Thyroid gland (tissue), 4 donors: ENCODE measurements at regions not wholly inside any gene's neighbourhood (a gene's known extent, or its start where the extent isn't known, plus 50 kb on each side); places are given as distances from the start of the nearest gene placed in this dataset.
"Not testable (repeated sequence)": the region's sequence is repeated elsewhere in the genome, so short reads cannot be mapped to it uniquely, and the experiment has no call there.

Experiments used
- DNase-seq, 2 donors: peaks; one replicate each; pipeline ENCODE4 v3.0.0-alpha.2; 2019
- H3K27ac ChIP-seq, 3 donors: fragments of 200-600 bp; sonication (generic); 1 replicate in 2 of 3; 2 replicates in 1 of 3; pipeline ENCODE4 v1.5.1; 2016 to 2019; ENCODE audit warnings: mild to moderate bottlenecking in 1 of 3, moderate library complexity in 1 of 3
- H3K27me3 ChIP-seq: fragments of 200-600 bp; sonication (generic); one replicate; pipeline ENCODE4 v1.5.1; 2019
- H3K36me3 ChIP-seq, 2 donors: fragments of 200-600 bp; sonication (generic); one replicate each; pipeline ENCODE4 v1.5.1; 2016 to 2019
- H3K4me1 ChIP-seq, 2 donors: fragments of 200-600 bp; sonication (generic); one replicate each; pipeline ENCODE4 v1.5.1; 2017 to 2019
- H3K4me3 ChIP-seq, 3 donors: fragments of 200-600 bp; sonication (generic); replicated peaks in 1 of 3; 1 replicate in 2 of 3; 2 replicates in 1 of 3; pipeline ENCODE4 v1.5.1; 2016; ENCODE audit warnings: mild to moderate bottlenecking in 1 of 3
- H3K9me3 ChIP-seq: fragments of 200-600 bp; sonication (generic); one replicate; pipeline ENCODE4 v1.5.1; 2017
- CTCF ChIP-seq, 6 experiments: fragments of 200-600 bp in 3 of 6; fragments of 450-650 bp in 3 of 6; sonication (generic) in 3 of 6; IDR thresholded peaks; one replicate each; pipeline ENCODE4 v1.5.1; 2016 to 2019; ENCODE audit warnings: antibody characterized with exemption in 6 of 6, mild to moderate bottlenecking in 2 of 6, inconsistent platforms in 1 of 6, moderate library complexity in 1 of 6
- POLR2A ChIP-seq, 2 donors: fragments of 450-650 bp; IDR thresholded peaks; one replicate each; pipeline ENCODE4 v1.6.1; 2017; ENCODE audit warnings: antibody characterized with exemption in 2 of 2, mild to moderate bottlenecking in 2 of 2, moderate library complexity in 1 of 2
- WGBS, 2 donors: methylation state at CpG; one replicate each; pipeline ENCODE4 v1.1.5; 2017; 5-methylcytosine and 5-hydroxymethylcytosine counted together
- intact Hi-C: fragments of 100-400 bp; cut with DNase I; formaldehyde crosslinking; loops from one replicate; pipeline ENCODE4 v1.15.1; 2023

DNA sequence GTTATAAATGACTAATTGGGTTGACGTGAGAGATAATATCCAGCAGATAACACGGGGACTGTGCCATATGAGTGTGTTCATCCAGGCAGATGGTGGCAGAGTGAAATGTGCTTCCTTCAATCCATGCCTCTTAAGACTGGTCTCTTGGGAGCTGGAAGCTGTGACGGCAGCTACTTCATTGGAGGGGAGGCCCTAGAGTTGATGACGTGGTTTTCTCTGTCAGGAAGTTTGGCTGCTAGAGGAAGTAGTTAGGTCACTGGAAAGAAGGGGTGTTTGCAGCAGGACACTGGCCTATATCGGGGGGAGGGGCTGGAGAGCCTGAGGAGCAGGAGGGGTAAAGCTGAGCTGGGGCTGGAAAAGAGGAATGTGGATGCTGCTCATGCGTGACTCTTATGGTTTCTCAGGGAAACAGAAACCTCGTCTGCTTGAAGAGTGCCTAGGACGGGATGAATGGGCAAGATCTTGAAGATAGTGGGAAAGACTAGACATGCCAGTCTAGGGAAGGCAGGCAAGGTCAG, 3051.6 kb downstream of the RPIA start:
- H3K4me3 ChIP-seq, H3K36me3 ChIP-seq, H3K9me3 ChIP-seq, H3K27me3 ChIP-seq, H3K4me1 ChIP-seq, intact Hi-C loops, H3K27ac ChIP-seq: not testable (repeated sequence)
- WGBS, 2 donors = 39% methylated on average over 8 of the region's 8 CpGs
- DNase-seq = peak; percentile 4 to 8

- intact Hi-C loops, H3K9me3 ChIP-seq: not testable (repeated sequence)
Measured at GRCh38 chr2:91743910-91744309, 3052.4 kb downstream of the RPIA start.

DNA sequence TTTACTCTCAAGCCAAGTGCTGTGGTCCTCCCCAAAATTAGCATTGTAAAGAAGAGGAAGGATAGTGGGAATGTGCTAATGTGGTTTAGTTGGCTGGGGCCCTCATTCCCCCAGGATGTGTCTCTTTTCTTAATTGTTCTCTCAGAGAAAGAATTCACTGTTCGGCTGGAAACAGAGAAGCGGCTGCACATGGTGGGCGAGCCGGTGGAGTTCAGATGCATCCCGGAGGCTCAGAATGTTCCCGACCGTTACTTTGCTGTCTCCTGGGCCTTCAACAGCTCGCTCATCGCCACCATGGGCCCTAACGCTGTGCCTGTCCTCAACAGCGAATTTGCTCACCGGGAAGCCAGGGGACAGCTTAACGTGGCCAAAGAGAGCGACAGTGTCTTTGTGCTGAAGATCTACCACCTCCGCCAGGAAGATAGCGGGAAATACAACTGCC, 3053.2 kb downstream of the RPIA start:
- H3K27ac ChIP-seq, H3K9me3 ChIP-seq, H3K27me3 ChIP-seq, H3K36me3 ChIP-seq, H3K4me3 ChIP-seq, DNase-seq, H3K4me1 ChIP-seq, intact Hi-C loops: not testable (repeated sequence)
- 78 to 100% methylated on average over 1 to 11 of the region's 16 CpGs for WGBS, 2 donors

More at GRCh38 chr2:91743910-91744309, 3052.4 kb downstream of the RPIA start:
- not testable (repeated sequence) for H3K4me3 ChIP-seq, H3K27me3 ChIP-seq, H3K27ac ChIP-seq, H3K36me3 ChIP-seq, DNase-seq, H3K4me1 ChIP-seq
- WGBS, 2 donors = 63% methylated on average over 1 of the region's 1 CpG

DNA sequence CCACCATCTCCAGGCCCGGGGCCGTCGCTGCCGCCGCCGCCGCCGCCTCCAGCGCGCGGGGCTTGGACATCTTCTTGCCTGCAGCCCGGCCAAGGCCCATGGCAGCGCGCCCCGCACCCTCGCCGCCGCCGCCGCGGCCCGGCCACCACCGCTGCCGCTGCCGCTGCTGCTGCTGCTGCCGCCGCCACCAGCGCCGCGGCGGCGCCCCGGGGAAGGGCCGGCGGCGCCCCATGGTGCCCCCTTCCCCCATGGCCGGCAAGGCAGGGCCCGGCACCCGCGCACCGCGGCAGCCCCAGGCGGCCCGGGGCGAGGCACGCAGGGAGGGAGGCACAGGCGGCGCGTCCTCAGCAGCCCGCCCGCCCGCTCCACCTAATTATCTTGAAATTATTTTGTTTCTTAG, 3057.4 kb downstream of the RPIA start:
- Histone ChIP-seq H3K4me1 (no peaks in the 10 kb centered on the region), H3K9me3 (no peaks in the 10 kb centered on the region), H3K36me3 (no peaks in the 10 kb centered on the region), H3K27ac (no peak overlapping the region), H3K27me3 (no peaks in the 10 kb centered on the region), H3K4me3 (no peak overlapping the region)
- no peak for DNase-seq
- intact Hi-C loops = no loop called here
- no peak for TF ChIP-seq POLR2A (IDR thresholded peaks at IDR 0.05)
- TF ChIP-seq CTCF (IDR thresholded peaks at IDR 0.05) = no peak
- WGBS, 2 donors = 25 to 49% methylated on average over 11 to 25 of the region's 52 CpGs

DNA sequence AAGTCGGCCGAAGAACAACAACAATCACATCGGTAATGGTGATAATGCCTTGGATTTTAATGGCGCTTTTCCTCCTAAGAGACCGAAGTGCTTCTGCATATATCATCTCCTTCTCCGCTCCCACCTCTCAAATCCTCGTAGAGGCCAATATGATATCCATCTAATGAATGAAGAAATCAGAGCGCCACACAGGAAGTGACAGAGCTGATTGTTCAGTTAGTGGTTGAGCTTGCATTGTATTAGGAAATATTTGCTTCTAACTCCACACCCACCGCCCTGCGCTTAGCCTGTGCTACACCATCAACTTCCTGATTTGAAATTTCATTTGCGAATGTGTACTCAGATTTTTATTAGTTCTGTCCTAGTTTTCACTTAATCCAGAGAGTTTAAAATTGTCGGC, 3058.2 kb downstream of the RPIA start:
- H3K9me3 ChIP-seq, H3K36me3 ChIP-seq, H3K27ac ChIP-seq, H3K4me1 ChIP-seq, DNase-seq, H3K27me3 ChIP-seq, intact Hi-C loops, H3K4me3 ChIP-seq: not testable (repeated sequence)
- 87 to 89% methylated on average over 8 to 9 of the region's 12 CpGs for WGBS, 2 donors

GRCh38 chr2:91759361-91759941, 3068.0 kb downstream of the RPIA start:
- H3K27ac ChIP-seq, H3K9me3 ChIP-seq, intact Hi-C loops, H3K4me1 ChIP-seq, H3K27me3 ChIP-seq, DNase-seq, H3K36me3 ChIP-seq, H3K4me3 ChIP-seq: not testable (repeated sequence)
- peak in 1 of 6 experiments; percentile 8 for TF ChIP-seq CTCF (IDR thresholded peaks at IDR 0.05)
- 15 to 23% methylated on average over 5 of the region's 5 CpGs for WGBS, 2 donors

DNA sequence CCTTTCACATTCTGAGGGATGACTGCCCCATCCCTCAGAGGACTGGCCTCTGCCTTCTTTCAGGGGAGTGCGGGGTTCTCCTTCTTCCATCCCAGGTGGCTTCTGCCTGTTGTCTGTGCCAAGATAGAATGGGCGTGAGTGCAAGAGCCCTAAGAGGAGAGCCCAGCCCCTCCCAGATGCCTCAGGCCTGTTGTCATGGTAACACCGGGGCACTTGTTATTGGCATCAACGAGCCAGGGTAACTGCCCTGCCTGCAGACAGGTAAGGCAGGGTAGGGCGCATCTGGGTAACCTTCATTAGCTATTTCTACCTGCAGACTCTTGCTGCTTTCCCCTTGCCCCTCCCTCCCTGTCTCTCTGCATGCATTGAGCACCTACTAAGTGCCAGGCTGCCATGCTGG, 3069.2 kb downstream of the RPIA start:
- not testable (repeated sequence) for H3K36me3 ChIP-seq

GRCh38 chr2:91762312-91762711, 3070.8 kb downstream of the RPIA start:
- H3K36me3 ChIP-seq, H3K4me3 ChIP-seq, H3K27me3 ChIP-seq, H3K9me3 ChIP-seq, H3K4me1 ChIP-seq, DNase-seq, H3K27ac ChIP-seq, intact Hi-C loops: not testable (repeated sequence)
- WGBS, 2 donors = 85 to 95% methylated on average over 2 to 3 of the region's 6 CpGs

More for the DNA sequence above, 3069.2 kb downstream of the RPIA start:
- DNase-seq, H3K4me3 ChIP-seq, H3K4me1 ChIP-seq, H3K27me3 ChIP-seq, intact Hi-C loops, H3K9me3 ChIP-seq, H3K27ac ChIP-seq: not testable (repeated sequence)
- WGBS, 2 donors = 60 to 65% methylated on average over 2 to 5 of the region's 5 CpGs

DNA sequence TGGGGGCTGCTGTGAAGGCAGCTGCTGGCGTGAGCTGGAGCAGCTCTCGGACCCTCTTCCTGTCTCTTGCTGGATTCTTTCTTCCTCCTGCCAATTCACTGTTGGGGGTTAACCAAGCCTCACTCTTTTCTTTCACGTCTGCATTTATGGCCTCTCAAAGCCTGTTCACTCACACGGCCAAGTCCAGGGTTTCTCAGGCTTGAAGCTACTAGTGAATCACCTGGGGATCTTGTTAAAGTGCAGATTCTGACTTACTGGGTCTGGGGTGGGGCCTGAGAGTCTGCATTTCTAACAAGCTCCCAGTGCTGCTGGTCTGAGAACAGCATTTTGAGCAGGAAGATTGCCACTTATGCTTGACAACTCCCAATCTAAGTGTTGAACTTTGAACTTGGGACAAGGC, 3072.2 kb downstream of the RPIA start:
- intact Hi-C loops, H3K4me3 ChIP-seq, H3K4me1 ChIP-seq, H3K27ac ChIP-seq, H3K27me3 ChIP-seq, DNase-seq, H3K36me3 ChIP-seq, H3K9me3 ChIP-seq: not testable (repeated sequence)
- 39 to 54% methylated on average over 4 of the region's 4 CpGs for WGBS, 2 donors

DNA sequence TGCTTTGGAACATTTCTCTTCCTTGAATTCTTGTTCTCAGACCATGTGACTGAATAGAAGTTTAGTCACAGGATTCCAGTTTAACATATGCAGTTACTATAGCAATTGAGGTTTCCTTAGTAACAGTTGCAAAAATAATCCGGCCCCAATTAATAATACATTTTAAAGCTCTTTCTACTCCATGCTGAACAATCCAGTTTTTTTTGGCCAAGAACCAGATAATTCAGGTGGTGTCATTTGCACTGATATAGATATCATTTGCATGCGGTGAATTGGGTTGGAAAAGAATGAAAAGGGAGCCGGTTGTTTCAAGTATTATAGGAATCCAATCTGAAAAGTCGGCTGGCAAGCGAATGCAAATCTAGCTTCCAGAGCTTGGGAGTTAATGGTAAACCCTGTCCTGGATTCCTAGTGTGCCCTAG, 3073.1 kb downstream of the RPIA start:
- H3K27me3 ChIP-seq, H3K4me3 ChIP-seq, H3K36me3 ChIP-seq, H3K4me1 ChIP-seq, DNase-seq, H3K27ac ChIP-seq, H3K9me3 ChIP-seq, intact Hi-C loops: not testable (repeated sequence)
- 42 to 50% methylated on average over 5 of the region's 5 CpGs for WGBS, 2 donors

GRCh38 chr2:91765018-91765754, 3073.7 kb downstream of the RPIA start:
- intact Hi-C loops, H3K27me3 ChIP-seq, DNase-seq, H3K4me1 ChIP-seq, H3K36me3 ChIP-seq, H3K9me3 ChIP-seq, H3K4me3 ChIP-seq, H3K27ac ChIP-seq: not testable (repeated sequence)
- 68 to 75% methylated on average over 4 of the region's 7 CpGs for WGBS, 2 donors
